Vagina (tissue), 2 donors: ENCODE measurements at regions not wholly inside any gene's neighbourhood (a gene's known extent, or its start where the extent isn't known, plus 50 kb on each side); places are given as distances from the start of the nearest gene placed in this dataset.

Source experiments
- POLR2A ChIP-seq, 2 donors: fragments of 450-650 bp; IDR thresholded peaks; one replicate each; pipeline ENCODE4 v1.6.1; 2017; ENCODE audit warnings: antibody characterized with exemption in 2 of 2, mild to moderate bottlenecking in 2 of 2, moderate library complexity in 2 of 2
- TF ChIP-seq, protein P1 (sequence below), 3 experiments: fragments of 450-650 bp in 2 of 3; fragments of 200-600 bp in 1 of 3; sonication (generic) in 1 of 3; IDR thresholded peaks; one replicate each; pipeline ENCODE4 v1.5.1; 2017 to 2019; ENCODE audit warnings: antibody characterized with exemption in 3 of 3, mild to moderate bottlenecking in 2 of 3, moderate library complexity in 2 of 3

DNA sequence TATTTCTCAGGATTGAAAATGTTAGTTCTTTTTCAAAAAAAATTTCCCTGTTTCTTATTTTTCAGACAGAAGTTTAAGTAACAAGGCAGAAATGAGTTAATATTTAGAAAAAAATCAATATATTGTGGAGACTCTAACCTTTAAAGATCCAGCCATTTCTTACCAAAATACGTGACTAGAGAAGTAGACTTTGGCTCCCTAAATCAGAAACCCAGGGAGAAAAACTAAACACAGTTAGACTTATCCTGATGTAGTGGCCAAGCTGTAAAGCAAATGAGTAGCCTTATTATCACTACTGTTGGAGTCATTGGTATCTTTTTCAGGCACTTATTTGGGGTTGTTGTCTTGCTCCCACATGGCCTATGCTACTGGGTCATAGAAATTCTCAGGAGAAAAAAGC is 1556.4 kb upstream of the ADGRL3 start:
- TF ChIP-seq POLR2A (IDR thresholded peaks at IDR 0.05): no peak
- TF ChIP-seq, protein P1, sequence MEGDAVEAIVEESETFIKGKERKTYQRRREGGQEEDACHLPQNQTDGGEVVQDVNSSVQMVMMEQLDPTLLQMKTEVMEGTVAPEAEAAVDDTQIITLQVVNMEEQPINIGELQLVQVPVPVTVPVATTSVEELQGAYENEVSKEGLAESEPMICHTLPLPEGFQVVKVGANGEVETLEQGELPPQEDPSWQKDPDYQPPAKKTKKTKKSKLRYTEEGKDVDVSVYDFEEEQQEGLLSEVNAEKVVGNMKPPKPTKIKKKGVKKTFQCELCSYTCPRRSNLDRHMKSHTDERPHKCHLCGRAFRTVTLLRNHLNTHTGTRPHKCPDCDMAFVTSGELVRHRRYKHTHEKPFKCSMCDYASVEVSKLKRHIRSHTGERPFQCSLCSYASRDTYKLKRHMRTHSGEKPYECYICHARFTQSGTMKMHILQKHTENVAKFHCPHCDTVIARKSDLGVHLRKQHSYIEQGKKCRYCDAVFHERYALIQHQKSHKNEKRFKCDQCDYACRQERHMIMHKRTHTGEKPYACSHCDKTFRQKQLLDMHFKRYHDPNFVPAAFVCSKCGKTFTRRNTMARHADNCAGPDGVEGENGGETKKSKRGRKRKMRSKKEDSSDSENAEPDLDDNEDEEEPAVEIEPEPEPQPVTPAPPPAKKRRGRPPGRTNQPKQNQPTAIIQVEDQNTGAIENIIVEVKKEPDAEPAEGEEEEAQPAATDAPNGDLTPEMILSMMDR (IDR thresholded peaks at IDR 0.05): no peak
